Vagina (tissue), 2 donors: ENCODE measurements at regions not wholly inside any gene's neighbourhood (a gene's known extent, or its start where the extent isn't known, plus 50 kb on each side); places are given as distances from the start of the nearest gene placed in this dataset.

Source experiments
- DNase-seq, 2 donors: peaks; one replicate each; pipeline ENCODE4 v3.0.0-alpha.2; 2017; ENCODE audit errors: extremely low spot score in 2 of 2
- H3K27ac ChIP-seq: fragments of 200-600 bp; sonication (generic); one replicate; pipeline ENCODE4 v1.5.1; 2019
- H3K27me3 ChIP-seq: fragments of 200-600 bp; sonication (generic); one replicate; pipeline ENCODE4 v1.5.1; 2019
- H3K36me3 ChIP-seq, 2 donors: fragments of 200-600 bp; sonication (generic); one replicate each; pipeline ENCODE4 v1.5.1; 2017 to 2019
- H3K4me1 ChIP-seq: fragments of 200-600 bp; sonication (generic); one replicate; pipeline ENCODE4 v1.5.1; 2019
- H3K4me3 ChIP-seq, 2 donors: fragments of 200-600 bp; sonication (generic); 1 replicate in 1 of 2; 2 replicates in 1 of 2; pipeline ENCODE4 v1.5.1; 2016 to 2019
- H3K9me3 ChIP-seq: fragments of 200-600 bp; sonication (generic); one replicate; pipeline ENCODE4 v1.5.1; 2019
- POLR2A ChIP-seq, 2 donors: fragments of 450-650 bp; IDR thresholded peaks; one replicate each; pipeline ENCODE4 v1.6.1; 2017; ENCODE audit warnings: antibody characterized with exemption in 2 of 2, mild to moderate bottlenecking in 2 of 2, moderate library complexity in 2 of 2
- POLR2AphosphoS5 ChIP-seq, 2 donors: sonication (generic); formaldehyde crosslinking; IDR thresholded peaks; one replicate each; pipeline ENCODE4 v1.9.0; 2017; ENCODE audit warnings: antibody characterized with exemption in 2 of 2, mild to moderate bottlenecking in 2 of 2, low read depth in 1 of 2; ENCODE audit not compliant: insufficient read depth in 1 of 2
- intact Hi-C: fragments of 100-400 bp; cut with DNase I; formaldehyde crosslinking; loops from one replicate; pipeline ENCODE4 v1.15.1; 2023
- TF ChIP-seq, protein P1 (sequence below), 3 experiments: fragments of 450-650 bp in 2 of 3; fragments of 200-600 bp in 1 of 3; sonication (generic) in 1 of 3; IDR thresholded peaks; one replicate each; pipeline ENCODE4 v1.5.1; 2017 to 2019; ENCODE audit warnings: antibody characterized with exemption in 3 of 3, mild to moderate bottlenecking in 2 of 3, moderate library complexity in 2 of 3

- Histone ChIP-seq H3K27ac (no peak overlapping the region), H3K36me3 (no peaks in the 10 kb centered on the region), H3K9me3 (no peaks in the 10 kb centered on the region), H3K27me3 (no peaks in the 10 kb centered on the region), H3K4me1 (no peaks in the 10 kb centered on the region), H3K4me3 (no peak overlapping the region)
- no peak for DNase-seq
- intact Hi-C loops, result no loop called here
- TF ChIP-seq POLR2A (IDR thresholded peaks at IDR 0.05) (no peak), POLR2AphosphoS5 (IDR thresholded peaks at IDR 0.05; ENCODE audit: insufficient read depth in 1 of 2, low read depth in 1 of 2) (no peak)
- TF ChIP-seq, protein P1, sequence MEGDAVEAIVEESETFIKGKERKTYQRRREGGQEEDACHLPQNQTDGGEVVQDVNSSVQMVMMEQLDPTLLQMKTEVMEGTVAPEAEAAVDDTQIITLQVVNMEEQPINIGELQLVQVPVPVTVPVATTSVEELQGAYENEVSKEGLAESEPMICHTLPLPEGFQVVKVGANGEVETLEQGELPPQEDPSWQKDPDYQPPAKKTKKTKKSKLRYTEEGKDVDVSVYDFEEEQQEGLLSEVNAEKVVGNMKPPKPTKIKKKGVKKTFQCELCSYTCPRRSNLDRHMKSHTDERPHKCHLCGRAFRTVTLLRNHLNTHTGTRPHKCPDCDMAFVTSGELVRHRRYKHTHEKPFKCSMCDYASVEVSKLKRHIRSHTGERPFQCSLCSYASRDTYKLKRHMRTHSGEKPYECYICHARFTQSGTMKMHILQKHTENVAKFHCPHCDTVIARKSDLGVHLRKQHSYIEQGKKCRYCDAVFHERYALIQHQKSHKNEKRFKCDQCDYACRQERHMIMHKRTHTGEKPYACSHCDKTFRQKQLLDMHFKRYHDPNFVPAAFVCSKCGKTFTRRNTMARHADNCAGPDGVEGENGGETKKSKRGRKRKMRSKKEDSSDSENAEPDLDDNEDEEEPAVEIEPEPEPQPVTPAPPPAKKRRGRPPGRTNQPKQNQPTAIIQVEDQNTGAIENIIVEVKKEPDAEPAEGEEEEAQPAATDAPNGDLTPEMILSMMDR (IDR thresholded peaks at IDR 0.05), result no peak
Measured at GRCh38 chr20:62531046-62531838, 55.4 kb upstream of the GATA5 start.

DNA sequence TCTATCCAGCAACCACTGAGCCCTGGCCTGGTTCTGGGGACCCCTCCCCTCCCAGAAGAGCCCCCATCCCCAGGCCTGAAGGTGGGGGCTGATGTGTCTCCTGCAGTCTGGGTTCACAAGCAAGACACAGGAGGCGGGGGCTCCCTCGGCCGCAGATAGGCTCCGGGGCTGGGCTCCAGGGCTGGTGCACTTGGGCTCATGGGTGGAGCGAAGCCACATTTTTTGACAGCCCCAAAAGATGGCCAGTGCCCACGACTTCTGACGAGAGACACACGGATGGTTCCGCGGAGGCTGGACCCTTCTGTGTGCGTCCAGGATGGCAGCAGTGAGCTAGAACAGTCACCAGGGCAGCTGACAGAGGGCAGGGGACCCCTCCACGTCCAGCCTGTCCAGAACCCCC lies 57.1 kb upstream of the GATA5 start:
- H3K9me3 ChIP-seq, result no peaks in the 10 kb centered on the region
- intact Hi-C loops, result no loop called here
- no peak for DNase-seq
- peaks cover 4% of the 10 kb centered on the region for H3K4me1 ChIP-seq
- no peak for TF ChIP-seq POLR2AphosphoS5 (IDR thresholded peaks at IDR 0.05; ENCODE audit: insufficient read depth in 1 of 2, low read depth in 1 of 2)
- TF ChIP-seq, protein P1 (IDR thresholded peaks at IDR 0.05), result no peak
- TF ChIP-seq POLR2A (IDR thresholded peaks at IDR 0.05), result no peak
- H3K4me3 ChIP-seq, result no peak overlapping the region
- no peak overlapping the region for H3K27ac ChIP-seq
- H3K36me3 ChIP-seq, result no peaks in the 10 kb centered on the region
- H3K27me3 ChIP-seq, result no peaks in the 10 kb centered on the region

DNA sequence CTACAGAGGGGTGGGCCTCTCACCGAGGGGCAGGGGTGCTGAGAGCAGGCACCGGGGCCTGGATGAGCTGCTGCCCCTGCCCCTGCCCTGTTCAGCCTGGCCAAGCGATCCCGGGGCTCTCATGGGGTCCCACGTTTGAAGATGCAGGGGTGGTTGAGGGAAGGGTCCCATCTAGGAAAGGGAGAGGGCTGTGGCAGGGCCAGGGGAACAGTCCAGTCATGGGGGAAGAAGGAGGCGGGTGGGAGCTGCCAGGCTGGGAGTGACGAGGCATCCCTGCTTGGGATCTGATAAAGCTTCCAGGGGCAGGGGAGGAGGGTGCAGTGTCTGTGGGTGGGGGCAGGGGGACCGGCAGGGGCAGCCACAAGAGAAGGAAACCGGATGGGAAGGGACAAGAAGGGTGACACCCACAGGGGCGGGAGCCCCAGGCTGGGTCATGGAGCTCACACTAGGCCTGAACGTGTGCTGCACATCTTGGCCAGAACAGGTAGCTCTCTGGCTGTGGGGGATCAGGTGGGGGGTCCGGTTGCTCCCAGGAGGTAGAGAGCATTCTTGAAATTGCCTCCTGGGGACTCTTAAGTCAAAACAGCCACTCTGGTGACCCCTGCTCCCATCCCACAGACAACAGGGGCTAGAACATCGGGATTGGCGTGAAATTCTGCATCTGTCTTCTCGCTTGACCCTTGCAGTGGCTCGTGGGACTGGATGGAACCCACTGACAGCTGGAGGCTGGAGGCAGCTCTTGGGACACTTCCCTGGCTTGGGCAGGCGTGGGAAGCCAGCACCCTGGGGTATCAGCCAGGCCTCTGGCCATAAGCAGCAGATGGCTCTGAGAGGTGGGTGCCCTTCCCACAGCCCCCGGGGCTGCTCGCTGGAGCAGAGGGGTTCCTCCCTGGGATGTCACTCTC lies 58.0 kb upstream of the GATA5 start:
- H3K4me3 ChIP-seq, result no peak overlapping the region
- intact Hi-C loops, result no loop called here
- H3K9me3 ChIP-seq, result no peaks in the 10 kb centered on the region
- peaks cover 8% of the 10 kb centered on the region for H3K4me1 ChIP-seq
- no peaks in the 10 kb centered on the region for H3K27me3 ChIP-seq
- no peak for DNase-seq
- H3K27ac ChIP-seq, result no peak overlapping the region
- H3K36me3 ChIP-seq, result no peaks in the 10 kb centered on the region
- TF ChIP-seq, protein P1 (IDR thresholded peaks at IDR 0.05), result no peak
- TF ChIP-seq POLR2A (IDR thresholded peaks at IDR 0.05) (no peak), POLR2AphosphoS5 (IDR thresholded peaks at IDR 0.05; ENCODE audit: insufficient read depth in 1 of 2, low read depth in 1 of 2) (no peak)

DNA sequence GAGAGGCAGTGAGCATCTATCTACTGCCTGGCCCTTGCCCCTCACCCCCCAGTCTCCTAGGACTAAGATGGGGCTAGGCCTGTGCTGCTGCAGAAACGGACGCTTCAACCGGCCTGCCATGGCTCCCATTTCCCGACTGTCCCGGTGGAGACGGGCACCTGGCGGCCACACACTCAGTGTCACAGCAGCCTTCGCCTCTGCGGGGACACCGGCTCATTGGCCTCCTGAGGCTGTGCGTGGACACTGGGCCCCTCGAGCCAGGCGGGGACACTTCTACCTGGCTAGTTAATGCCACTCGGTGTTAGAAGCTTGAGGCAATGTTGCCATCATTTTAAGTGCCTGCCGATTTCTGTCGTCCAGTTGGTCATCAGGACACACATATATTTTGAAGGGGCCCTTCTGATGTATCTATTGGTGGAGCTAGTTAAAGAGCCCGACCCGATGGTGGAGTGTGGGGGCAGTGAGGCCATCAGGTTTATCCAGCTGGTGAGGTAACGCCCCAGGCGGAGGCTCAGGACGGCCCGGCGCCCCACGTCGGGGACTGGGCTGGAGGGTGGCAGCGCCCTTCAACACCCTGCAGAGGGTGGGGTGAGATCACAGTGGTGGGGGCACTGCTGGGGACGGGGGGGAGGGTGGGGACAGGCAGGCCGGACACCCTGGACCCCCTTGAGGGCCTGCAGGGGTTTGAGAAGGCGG lies 58.9 kb upstream of the GATA5 start:
- Histone ChIP-seq H3K4me1 (peaks cover 16% of the 10 kb centered on the region), H3K36me3 (no peaks in the 10 kb centered on the region), H3K27ac (no peak overlapping the region), H3K4me3 (no peak overlapping the region), H3K9me3 (no peaks in the 10 kb centered on the region), H3K27me3 (no peaks in the 10 kb centered on the region)
- DNase-seq, result no peak
- intact Hi-C loops, result no loop called here
- TF ChIP-seq POLR2AphosphoS5 (IDR thresholded peaks at IDR 0.05; ENCODE audit: insufficient read depth in 1 of 2, low read depth in 1 of 2) (no peak), POLR2A (IDR thresholded peaks at IDR 0.05) (no peak)
- TF ChIP-seq, protein P1 (IDR thresholded peaks at IDR 0.05), result no peak
